ENCODE measurements at regions not wholly inside any gene's neighbourhood (a gene's known extent, or its start where the extent isn't known, plus 50 kb on each side); places are given as distances from the start of the nearest gene placed in this dataset.
"Not testable (repeated sequence)": the region's sequence is repeated elsewhere in the genome, so short reads cannot be mapped to it uniquely, and the experiment has no call there.

- H3K36me3 Mint-ChIP-seq (ENCODE audit: low read depth), result no peaks in the 10 kb centered on the region
- ChIA-PET CTCF (no interaction called here), POLR2A (no interaction called here)
- H3K27me3 Mint-ChIP-seq, result peaks cover 10% of the 10 kb centered on the region
- H3K27ac Mint-ChIP-seq, result no peak overlapping the region
- H3K4me1 Mint-ChIP-seq, result peaks cover 5% of the 10 kb centered on the region
- no peak overlapping the region for H3K4me3 Mint-ChIP-seq
- no peaks in the 10 kb centered on the region for H3K9me3 Mint-ChIP-seq
- no peak for DNase-seq
Observed at GRCh38 chr1:233482388-233482787, 131.5 kb upstream of the KCNK1 start.

DNA sequence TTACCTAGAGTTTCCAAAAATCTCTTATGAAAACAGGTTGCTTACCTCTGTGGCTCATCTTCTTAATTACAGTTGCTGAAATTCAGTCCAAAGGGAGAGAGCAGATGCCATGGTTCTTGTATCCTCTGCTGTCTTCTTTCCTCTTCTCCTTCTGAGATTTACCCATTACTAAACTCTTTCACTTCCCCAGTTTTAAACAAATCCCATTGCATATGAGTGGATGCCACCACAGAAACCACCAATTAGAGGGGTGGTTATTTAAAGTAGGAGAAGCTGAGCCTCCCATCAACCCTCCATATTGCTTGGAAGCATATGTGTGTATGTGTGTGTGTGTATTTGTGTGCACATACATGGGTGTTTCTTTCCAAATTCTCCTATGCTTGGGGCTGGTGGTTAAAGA, 128.5 kb upstream of the KCNK1 start:
- no peaks in the 10 kb centered on the region for H3K9me3 Mint-ChIP-seq
- H3K4me1 Mint-ChIP-seq, result no peaks in the 10 kb centered on the region
- no peaks in the 10 kb centered on the region for H3K36me3 Mint-ChIP-seq (ENCODE audit: low read depth)
- DNase-seq, result no peak
- H3K27me3 Mint-ChIP-seq, result peaks cover 15% of the 10 kb centered on the region
- no peak overlapping the region for H3K4me3 Mint-ChIP-seq
- CTCF ChIA-PET, result no interaction called here
- POLR2A ChIA-PET, result no interaction called here
- no peak overlapping the region for H3K27ac Mint-ChIP-seq

DNA sequence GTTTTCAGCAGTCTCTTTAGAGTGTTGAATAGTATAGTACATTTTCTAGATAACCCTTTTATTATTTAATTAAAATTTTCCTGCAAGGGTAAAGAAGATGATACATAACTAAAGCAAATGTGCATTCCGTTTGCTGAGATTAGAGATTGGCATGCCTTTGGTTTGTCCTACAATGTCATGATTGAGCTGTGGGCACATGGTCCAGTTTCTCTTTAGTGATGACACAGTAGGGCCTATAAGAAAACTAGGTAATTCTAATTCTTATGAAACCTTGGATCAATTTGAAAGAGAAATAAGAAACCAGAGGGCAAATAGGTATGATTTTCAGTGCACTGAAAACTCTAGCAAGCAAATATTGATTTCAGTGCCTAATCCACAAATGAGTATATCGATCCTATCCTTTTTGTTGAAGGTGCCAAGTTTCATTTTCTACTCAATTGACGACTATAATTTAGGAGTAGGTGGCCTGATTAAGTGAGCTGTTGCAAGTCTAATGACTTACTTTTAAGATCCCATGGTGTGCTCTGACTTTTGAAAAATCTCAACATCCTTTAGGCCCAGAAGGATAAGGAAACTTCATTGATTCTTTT, 128.0 kb upstream of the KCNK1 start:
- H3K27me3 Mint-ChIP-seq, result peaks cover 18% of the 10 kb centered on the region
- DNase-seq, result no peak
- no peaks in the 10 kb centered on the region for H3K36me3 Mint-ChIP-seq (ENCODE audit: low read depth)
- H3K4me3 Mint-ChIP-seq, result no peak overlapping the region
- ChIA-PET CTCF (no interaction called here), POLR2A (no interaction called here)
- no peak overlapping the region for H3K27ac Mint-ChIP-seq
- no peaks in the 10 kb centered on the region for H3K4me1 Mint-ChIP-seq
- H3K9me3 Mint-ChIP-seq, result no peaks in the 10 kb centered on the region

DNA sequence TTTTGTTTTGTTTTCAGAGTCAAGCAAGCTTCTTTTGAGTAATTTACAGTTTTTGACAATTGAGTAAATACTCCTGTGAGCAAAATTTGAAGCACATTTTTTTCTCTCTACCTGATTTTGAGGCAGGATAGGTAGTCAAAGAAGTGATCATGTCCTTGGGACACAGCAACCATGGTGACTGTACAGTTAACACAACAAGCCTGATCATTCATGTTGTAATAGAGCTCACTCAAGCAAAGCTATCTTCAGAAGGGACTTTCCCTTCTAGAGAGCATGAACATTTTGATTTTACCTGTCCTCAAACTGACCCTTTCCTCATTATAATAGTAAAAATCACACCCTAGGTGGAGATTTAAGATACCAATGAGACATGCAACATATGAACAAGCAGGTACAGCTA, 126.5 kb upstream of the KCNK1 start:
- no peak overlapping the region for H3K27ac Mint-ChIP-seq
- no peaks in the 10 kb centered on the region for H3K4me1 Mint-ChIP-seq
- H3K36me3 Mint-ChIP-seq (ENCODE audit: low read depth), result no peaks in the 10 kb centered on the region
- peaks cover 23% of the 10 kb centered on the region for H3K27me3 Mint-ChIP-seq
- ChIA-PET CTCF (no interaction called here), POLR2A (no interaction called here)
- DNase-seq, result no peak
- no peaks in the 10 kb centered on the region for H3K9me3 Mint-ChIP-seq
- no peak overlapping the region for H3K4me3 Mint-ChIP-seq

- H3K27me3 Mint-ChIP-seq, result peaks cover 18% of the 10 kb centered on the region
Observed at GRCh38 chr1:233489411-233489810, 124.5 kb upstream of the KCNK1 start.

DNA sequence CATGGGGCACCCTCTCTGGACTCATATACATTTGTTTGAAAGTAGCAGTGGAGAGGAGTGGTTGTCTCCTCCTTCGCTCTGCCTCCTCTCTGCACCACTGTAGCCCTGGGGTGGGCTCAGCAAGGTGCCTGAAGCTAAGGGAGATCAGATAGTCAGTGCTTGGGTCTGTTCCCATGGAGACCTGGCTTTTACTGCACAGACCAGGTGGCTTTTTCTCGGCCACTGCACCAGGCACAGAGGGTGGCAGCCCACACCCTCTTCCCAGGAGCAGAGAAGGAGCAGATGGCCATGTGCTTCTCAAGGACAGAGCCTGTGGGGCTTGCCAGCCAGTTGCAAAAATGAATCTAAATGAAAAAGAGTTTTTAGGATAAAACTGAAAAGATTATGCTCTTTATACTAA, 123.4 kb upstream of the KCNK1 start:
- Mint-ChIP-seq H3K4me3 (no peak overlapping the region), H3K4me1 (peaks cover 2% of the 10 kb centered on the region), H3K36me3 (ENCODE audit: low read depth) (no peaks in the 10 kb centered on the region), H3K9me3 (no peaks in the 10 kb centered on the region), H3K27ac (no peak overlapping the region), H3K27me3 (peaks cover 18% of the 10 kb centered on the region)
- POLR2A ChIA-PET, result no interaction called here
- DNase-seq, result no peak
- CTCF ChIA-PET, result no interaction called here

More at GRCh38 chr1:233489411-233489810, 124.5 kb upstream of the KCNK1 start:
- POLR2A ChIA-PET, result no interaction called here
- Mint-ChIP-seq H3K4me3 (no peak overlapping the region), H3K4me1 (no peaks in the 10 kb centered on the region), H3K27ac (no peak overlapping the region), H3K36me3 (ENCODE audit: low read depth) (no peaks in the 10 kb centered on the region), H3K9me3 (no peaks in the 10 kb centered on the region)
- CTCF ChIA-PET, result no interaction called here
- DNase-seq, result no peak

DNA sequence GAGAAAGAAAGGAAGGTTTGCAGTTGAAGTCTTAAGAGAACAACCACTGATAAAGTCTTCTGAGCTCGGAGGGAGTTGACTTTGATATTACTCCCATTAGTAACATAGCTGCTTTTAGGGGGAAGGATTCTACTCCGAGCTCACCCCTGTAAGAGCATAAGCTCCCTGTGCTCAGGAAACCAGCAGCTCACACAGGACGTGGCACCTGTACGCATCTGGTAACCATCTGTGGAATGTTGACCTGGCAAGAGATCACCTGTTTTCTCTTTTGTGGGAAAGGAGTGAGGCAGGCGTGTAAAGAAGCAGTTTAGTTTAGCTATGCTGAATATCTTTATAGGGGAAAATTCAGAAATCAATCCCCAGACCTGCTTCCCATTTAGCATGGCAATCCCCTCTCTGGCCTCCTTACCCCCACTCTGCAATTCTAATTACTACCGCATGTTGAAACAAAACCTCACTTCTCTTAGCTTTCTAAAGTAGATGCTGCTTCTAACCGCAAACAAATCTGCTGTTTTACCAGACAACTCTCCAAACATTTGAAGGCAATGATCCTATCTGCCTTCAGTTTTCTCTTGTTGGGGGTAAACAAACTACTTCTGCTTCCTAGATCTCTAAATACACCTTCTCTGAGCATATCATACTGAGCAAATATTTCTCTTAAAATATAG, 121.8 kb upstream of the KCNK1 start:
- Mint-ChIP-seq H3K27ac (no peak overlapping the region), H3K4me1 (peaks cover 2% of the 10 kb centered on the region), H3K9me3 (no peaks in the 10 kb centered on the region), H3K36me3 (ENCODE audit: low read depth) (no peaks in the 10 kb centered on the region), H3K27me3 (peaks cover 21% of the 10 kb centered on the region), H3K4me3 (no peak overlapping the region)
- ChIA-PET CTCF (no interaction called here), POLR2A (no interaction called here)
- no peak for DNase-seq

DNA sequence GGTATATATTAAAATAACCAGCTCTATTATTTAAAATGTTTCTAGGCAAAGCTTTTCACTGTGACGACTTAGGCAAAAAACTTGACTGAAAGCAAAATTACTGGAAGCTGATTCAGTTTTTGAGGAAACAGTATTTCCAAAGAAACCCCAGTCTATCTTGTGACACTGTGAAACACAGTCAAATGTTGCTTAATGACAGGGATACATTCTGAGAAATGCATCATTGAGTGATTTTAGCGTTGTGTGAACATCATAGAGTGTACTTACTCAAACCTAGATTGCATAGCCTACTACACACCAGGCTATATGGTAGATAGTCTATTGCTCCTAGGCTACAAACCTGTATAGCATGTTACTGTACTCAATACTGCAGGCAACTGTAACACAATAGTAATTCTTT, 116.9 kb upstream of the KCNK1 start:
- peaks cover 11% of the 10 kb centered on the region for H3K27me3 Mint-ChIP-seq
- H3K4me1 Mint-ChIP-seq, result peaks cover 2% of the 10 kb centered on the region
- no peaks in the 10 kb centered on the region for H3K9me3 Mint-ChIP-seq
- H3K4me3 Mint-ChIP-seq, result no peak overlapping the region
- H3K36me3 Mint-ChIP-seq (ENCODE audit: low read depth), result no peaks in the 10 kb centered on the region
- ChIA-PET POLR2A (no interaction called here), CTCF (no interaction called here)
- DNase-seq, result no peak
- H3K27ac Mint-ChIP-seq, result no peak overlapping the region

GRCh38 chr1:233497679-233498078, 116.2 kb upstream of the KCNK1 start:
- Mint-ChIP-seq H3K4me1 (peaks cover 2% of the 10 kb centered on the region), H3K4me3 (no peak overlapping the region), H3K36me3 (ENCODE audit: low read depth) (no peaks in the 10 kb centered on the region), H3K27me3 (peaks cover 7% of the 10 kb centered on the region), H3K9me3 (no peaks in the 10 kb centered on the region), H3K27ac (no peak overlapping the region)
- CTCF ChIA-PET, result no interaction called here
- POLR2A ChIA-PET, result no interaction called here
- no peak for DNase-seq

GRCh38 chr1:233500106-233500505, 113.8 kb upstream of the KCNK1 start:
- Mint-ChIP-seq H3K27ac (no peak overlapping the region), H3K36me3 (ENCODE audit: low read depth) (no peaks in the 10 kb centered on the region), H3K27me3 (peaks cover 7% of the 10 kb centered on the region), H3K4me1 (no peaks in the 10 kb centered on the region), H3K9me3 (peaks cover 5% of the 10 kb centered on the region), H3K4me3 (no peak overlapping the region)
- no peak for DNase-seq
- CTCF ChIA-PET, result interaction anchor here (1.1 kb wide), 1 partner anchor 59 kb away, joined by 3 read pairs; no protein-coding TSS in a partner anchor
- POLR2A ChIA-PET, result no interaction called here

GRCh38 chr1:233503366-233503954, 110.4 kb upstream of the KCNK1 start:
- ChIA-PET POLR2A (no interaction called here), CTCF (no interaction called here)
- no peak overlapping the region for H3K4me3 Mint-ChIP-seq
- no peaks in the 10 kb centered on the region for H3K4me1 Mint-ChIP-seq
- DNase-seq, result no peak
- no peaks in the 10 kb centered on the region for H3K36me3 Mint-ChIP-seq (ENCODE audit: low read depth)
- H3K9me3 Mint-ChIP-seq, result peaks cover 9% of the 10 kb centered on the region
- peaks cover 6% of the 10 kb centered on the region for H3K27me3 Mint-ChIP-seq
- H3K27ac Mint-ChIP-seq, result no peak overlapping the region

DNA sequence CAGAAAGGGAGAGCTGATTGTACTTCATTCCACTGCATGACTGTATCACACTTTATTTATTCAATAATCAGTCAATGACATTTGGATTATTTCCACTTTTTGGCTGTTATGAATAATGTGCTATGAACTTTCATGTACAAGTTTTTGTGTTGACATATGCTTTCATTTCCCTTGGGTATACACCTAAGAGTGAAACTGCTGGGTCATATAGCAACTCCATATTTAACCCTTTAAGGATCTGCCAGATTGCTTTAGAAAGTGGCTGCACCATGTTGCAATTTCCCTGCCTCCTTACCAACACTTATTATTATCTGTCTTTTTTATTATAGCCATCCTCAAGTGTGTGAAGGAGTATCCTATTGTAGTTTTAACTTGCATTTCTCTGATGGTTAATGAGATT, 108.8 kb upstream of the KCNK1 start:
- Mint-ChIP-seq H3K4me1 (no peaks in the 10 kb centered on the region), H3K27ac (no peak overlapping the region), H3K4me3 (no peak overlapping the region), H3K27me3 (peaks cover 5% of the 10 kb centered on the region), H3K36me3 (ENCODE audit: low read depth) (no peaks in the 10 kb centered on the region), H3K9me3 (peaks cover 9% of the 10 kb centered on the region)
- DNase-seq, result no peak
- POLR2A ChIA-PET, result no interaction called here
- CTCF ChIA-PET, result no interaction called here

DNA sequence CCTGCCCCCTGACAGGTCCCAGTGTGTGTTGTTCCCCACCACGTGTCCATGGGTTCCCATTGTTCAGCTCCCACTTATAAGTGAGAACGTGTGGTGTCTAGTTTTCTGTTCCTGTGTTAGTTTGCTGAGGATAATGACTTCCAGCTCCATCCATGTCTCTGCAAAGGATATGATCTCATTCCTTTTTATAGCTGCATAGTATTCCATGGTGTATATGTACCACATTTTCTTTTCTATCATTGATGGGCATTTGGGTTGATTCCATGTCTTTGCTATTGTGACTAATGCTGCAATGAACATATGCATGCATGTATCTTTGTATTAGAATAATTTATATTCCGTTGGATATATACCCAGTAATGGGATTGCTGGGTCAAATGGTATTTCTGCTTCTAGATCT, 108.0 kb upstream of the KCNK1 start:
- DNase-seq; H3K27me3 Mint-ChIP-seq; POLR2A ChIA-PET; H3K4me1 Mint-ChIP-seq; H3K4me3 Mint-ChIP-seq; H3K36me3 Mint-ChIP-seq (ENCODE audit: low read depth); CTCF ChIA-PET; H3K9me3 Mint-ChIP-seq; H3K27ac Mint-ChIP-seq: not testable (repeated sequence)

DNA sequence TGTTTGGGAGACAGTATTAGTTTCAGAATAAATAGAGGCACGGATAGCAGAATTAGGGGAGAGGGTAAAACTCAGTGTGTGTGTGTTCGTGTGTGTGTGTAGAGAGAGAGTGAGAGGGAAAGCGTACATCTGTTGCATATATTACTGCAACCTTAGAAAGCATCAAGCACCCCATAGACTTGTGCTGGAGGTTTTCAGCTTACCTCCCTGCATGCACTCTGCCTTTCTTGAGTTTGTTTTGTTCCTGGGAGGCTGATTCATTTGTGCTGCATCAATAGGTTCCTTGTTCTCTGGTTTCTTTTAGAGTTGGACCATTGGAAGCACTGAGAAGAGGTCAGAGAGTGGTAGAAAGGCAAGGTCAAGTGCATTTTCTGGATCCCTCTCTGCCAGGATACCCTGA, 104.4 kb upstream of the KCNK1 start:
- H3K4me1 Mint-ChIP-seq, result no peaks in the 10 kb centered on the region
- peaks cover 2% of the 10 kb centered on the region for H3K27me3 Mint-ChIP-seq
- no peak overlapping the region for H3K27ac Mint-ChIP-seq
- H3K9me3 Mint-ChIP-seq, result peaks cover 7% of the 10 kb centered on the region
- H3K4me3 Mint-ChIP-seq, result no peak overlapping the region
- CTCF ChIA-PET, result interaction anchor here (3.0 kb wide), 1 partner anchor 68 kb away, joined by 6 read pairs; no protein-coding TSS in a partner anchor
- DNase-seq, result no peak
- H3K36me3 Mint-ChIP-seq (ENCODE audit: low read depth), result no peaks in the 10 kb centered on the region
- POLR2A ChIA-PET, result no interaction called here

All from activated CD4-positive, alpha-beta memory T cell treated with anti-CD3 and anti-CD28 coated beads, Interleukin-2, amount 10 ng/mL, durations not matched to agents 7 days and 5 days (primary cell).